ENCODE measurements at regions not wholly inside any gene's neighbourhood (a gene's known extent, or its start where the extent isn't known, plus 50 kb on each side); places are given as distances from the start of the nearest gene placed in this dataset.

- TF ChIP-seq YY1 (IDR thresholded peaks at IDR 0.05; ENCODE audit: insufficient read depth, insufficient read length), result no peak
- TF ChIP-seq ZNF274 (IDR thresholded peaks at IDR 0.05; ENCODE audit: low read depth, low read length), result no peak
Observed at GRCh38 chr5:99553211-99553810, 624.5 kb upstream of the CHD1 start.
